BJ (cell line): ENCODE measurements at regions not wholly inside any gene's neighbourhood (a gene's known extent, or its start where the extent isn't known, plus 50 kb on each side); places are given as distances from the start of the nearest gene placed in this dataset.

ENCODE experiments used
- CTCF ChIA-PET: fragments of 350-600 bp; formaldehyde crosslinking; extraction: SDS; loops from one replicate; lab custom pipeline; 2021; ENCODE audit warnings: antibody characterized with exemption, inconsistent platforms; lab: Yijun Ruan, JAX
- POLR2A ChIA-PET: fragments of 300-600 bp; sonication (Branson Sonifier 250); formaldehyde crosslinking; extraction: SDS; loops from one replicate; lab custom pipeline; 2021; ENCODE audit warnings: antibody characterized with exemption; lab: Charles Lee
- DNase-seq: peaks from one replicate; pipeline ENCODE4 v3.0.0-alpha.2; 2011; ENCODE audit warnings: low read depth
- H3K27me3 ChIP-seq: 2 replicates; pipeline ENCODE4 v1.6.0; 2011; ENCODE audit warnings: low read length; ENCODE audit not compliant: control insufficient read depth, insufficient read depth
- H3K36me3 ChIP-seq: 2 replicates; pipeline ENCODE4 v1.5.1; 2011; ENCODE audit warnings: low read length; ENCODE audit not compliant: control insufficient read depth, insufficient read depth
- H3K4me3 ChIP-seq: 2 replicates; pipeline ENCODE4 v1.5.1; 2011; ENCODE audit warnings: low read depth, mild to moderate bottlenecking, control low read depth, low read length
- CTCF ChIP-seq: IDR thresholded peaks from 2 replicates; pipeline ENCODE4 v1.5.1; 2011; ENCODE audit warnings: low read depth, mild to moderate bottlenecking, control low read depth, inconsistent platforms, low read length, moderate library complexity; ENCODE audit not compliant: insufficient read depth

GRCh38 chr5:81914696-81915095 lies 57.1 kb upstream of the ATG10 start:
- POLR2A ChIA-PET = no interaction called here

GRCh38 chr5:81912933-81913332 lies 58.9 kb upstream of the ATG10 start:
- CTCF ChIA-PET = no interaction called here

More at GRCh38 chr5:81914696-81915095, 57.1 kb upstream of the ATG10 start:
- Histone ChIP-seq H3K36me3 (no peaks in the 10 kb centered on the region), H3K4me3 (no peak overlapping the region), H3K27me3 (peaks cover 1% of the 10 kb centered on the region; the same call in 1 of the 2 replicates)
- CTCF ChIA-PET = interaction anchor here (0.7 kb wide), 1 partner anchor 24 kb away, joined by 3 read pairs; no protein-coding TSS in a partner anchor
- no peak for TF ChIP-seq CTCF
- DNase-seq = no peak

DNA sequence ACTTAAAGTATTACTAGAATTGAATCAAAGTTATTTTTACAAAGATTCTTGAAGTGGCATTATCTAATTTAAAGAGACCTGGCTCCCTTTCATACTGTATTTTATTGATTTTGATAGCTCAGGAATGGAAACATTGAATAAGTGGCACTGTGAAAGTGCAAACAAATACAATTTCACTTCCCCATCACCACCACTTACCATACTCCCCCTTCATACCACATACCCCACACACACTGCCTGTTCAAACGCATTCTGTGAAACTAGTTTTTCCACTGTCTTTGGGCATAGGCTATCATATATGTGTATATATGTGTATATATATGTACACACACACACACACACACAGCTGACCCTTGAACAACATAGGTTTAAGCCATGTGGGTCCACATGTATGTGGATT lies 62.1 kb upstream of the ATG10 start:
- Histone ChIP-seq H3K36me3 (no peaks in the 10 kb centered on the region), H3K4me3 (no peak overlapping the region), H3K27me3 (no peaks in the 10 kb centered on the region)
- CTCF ChIA-PET = no interaction called here
- POLR2A ChIA-PET = no interaction called here
- no peak for TF ChIP-seq CTCF
- no peak for DNase-seq

More at GRCh38 chr5:81912933-81913332, 58.9 kb upstream of the ATG10 start:
- POLR2A ChIA-PET = no interaction called here
- no peak for DNase-seq
- no peak for TF ChIP-seq CTCF
- no peak overlapping the region for H3K4me3 ChIP-seq
- no peaks in the 10 kb centered on the region for H3K27me3 ChIP-seq
- no peaks in the 10 kb centered on the region for H3K36me3 ChIP-seq

GRCh38 chr5:81908771-81909170 lies 63.1 kb upstream of the ATG10 start:
- no peak for TF ChIP-seq CTCF
- Histone ChIP-seq H3K36me3 (no peaks in the 10 kb centered on the region), H3K4me3 (no peak overlapping the region), H3K27me3 (no peaks in the 10 kb centered on the region)
- no peak for DNase-seq
- CTCF ChIA-PET = no interaction called here
- POLR2A ChIA-PET = no interaction called here

GRCh38 chr5:81908044-81908443 lies 63.8 kb upstream of the ATG10 start:
- Histone ChIP-seq H3K27me3 (no peaks in the 10 kb centered on the region), H3K4me3 (no peak overlapping the region), H3K36me3 (no peaks in the 10 kb centered on the region)
- no peak for TF ChIP-seq CTCF
- no peak for DNase-seq
- CTCF ChIA-PET = no interaction called here
- POLR2A ChIA-PET = no interaction called here
